ENCODE measurements at regions not wholly inside any gene's neighbourhood (a gene's known extent, or its start where the extent isn't known, plus 50 kb on each side); places are given as distances from the start of the nearest gene placed in this dataset.
"Not testable (repeated sequence)": the region's sequence is repeated elsewhere in the genome, so short reads cannot be mapped to it uniquely, and the experiment has no call there.

DNA sequence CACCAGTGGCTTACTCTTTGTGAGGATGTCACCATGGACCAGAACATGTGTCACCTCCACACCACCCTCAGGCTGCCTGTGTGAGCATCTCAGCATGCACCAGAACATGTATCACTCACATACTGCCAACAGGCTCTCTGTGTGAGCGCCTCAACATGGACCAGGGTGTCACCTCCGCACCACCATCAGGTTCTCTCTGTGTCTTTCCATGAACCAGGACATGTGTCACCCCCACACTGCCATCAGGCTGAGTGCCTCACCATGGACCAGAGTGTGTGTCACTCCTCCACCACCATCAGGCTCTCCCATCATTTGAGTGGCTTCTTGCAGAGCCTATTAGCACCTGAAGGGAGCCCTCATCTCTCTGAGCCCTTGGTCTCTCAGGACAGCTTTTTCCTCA, 125.2 kb downstream of the ZNF648 start:
- Histone ChIP-seq H3K4me2 (no peak overlapping the region), H3K4me3 (no peak overlapping the region), H3K9me3 (replicated peaks in 1 of 11) (no peaks in the 10 kb centered on the region), H3K4me1 (peaks cover 0 to 6% (median 0%) of the 10 kb centered on the region in 10 experiments; a peak in 2 of 20 replicates), H3K9ac (no peak overlapping the region), H4K20me1 (no peaks in the 10 kb centered on the region), H3K27ac (no peak overlapping the region), H3K36me3 (no peaks in the 10 kb centered on the region), H3K27me3 (no peaks in the 10 kb centered on the region)
- TF ChIP-seq Cebpa-rat (IDR thresholded peaks at IDR 0.05), result no peak

DNA sequence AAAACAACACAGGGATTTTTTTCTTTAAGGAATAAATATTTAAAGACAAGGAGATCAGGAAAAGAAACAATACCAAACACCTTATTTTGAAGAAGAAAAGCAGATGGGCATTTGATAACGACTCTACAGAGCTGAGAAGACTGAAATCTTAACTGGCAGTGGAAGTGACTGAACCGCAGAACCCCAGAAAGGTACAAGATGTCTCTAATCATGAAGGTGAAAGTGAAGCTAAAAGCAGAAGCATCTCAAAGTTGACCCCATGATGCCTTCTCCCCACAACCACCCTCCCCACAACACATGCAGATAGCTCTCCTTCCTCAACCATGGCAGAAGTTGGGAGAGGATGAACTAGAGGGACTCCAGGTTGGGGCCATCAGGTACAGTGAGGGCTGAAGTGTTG, 129.6 kb downstream of the ZNF648 start:
- H3K4me2 ChIP-seq, result no peak overlapping the region
- H3K27me3 ChIP-seq, result no peaks in the 10 kb centered on the region
- no peak overlapping the region for H3K27ac ChIP-seq
- H3K4me3 ChIP-seq, result no peak overlapping the region
- TF ChIP-seq Cebpa-rat (IDR thresholded peaks at IDR 0.05), result no peak
- H3K9me3 ChIP-seq (replicated peaks in 1 of 11), result no peaks in the 10 kb centered on the region
- no peaks in the 10 kb centered on the region for H3K36me3 ChIP-seq
- no peak overlapping the region for H3K9ac ChIP-seq
- no peaks in the 10 kb centered on the region for H3K4me1 ChIP-seq
- no peaks in the 10 kb centered on the region for H4K20me1 ChIP-seq

DNA sequence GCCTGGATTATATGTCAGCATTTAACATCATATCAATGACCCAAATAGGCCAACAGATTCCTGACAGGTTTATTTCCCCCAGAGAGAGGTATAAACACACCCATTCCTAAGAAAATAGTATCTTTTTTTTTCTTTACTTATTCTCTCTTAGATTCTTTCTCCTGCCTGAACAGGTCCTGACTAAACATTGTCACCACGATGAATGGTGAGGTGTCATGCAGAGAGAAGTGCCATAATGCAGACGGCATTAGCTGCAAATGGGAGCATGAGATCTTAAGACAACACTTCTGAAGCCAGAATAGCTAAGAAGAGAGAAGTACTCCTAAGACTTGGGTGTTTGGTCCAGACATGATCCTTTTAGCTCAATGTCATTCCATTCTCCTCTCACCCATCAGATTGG, 131.3 kb downstream of the ZNF648 start:
- Histone ChIP-seq H3K9me3 (replicated peaks in 1 of 11) (no peaks in the 10 kb centered on the region), H3K27me3 (no peaks in the 10 kb centered on the region), H3K4me1 (no peaks in the 10 kb centered on the region), H3K27ac (no peak overlapping the region), H3K36me3 (no peaks in the 10 kb centered on the region), H3K4me2 (no peak overlapping the region), H4K20me1 (no peaks in the 10 kb centered on the region), H3K9ac (no peak overlapping the region), H3K4me3 (no peak overlapping the region)
- no peak for TF ChIP-seq Cebpa-rat (IDR thresholded peaks at IDR 0.05)

DNA sequence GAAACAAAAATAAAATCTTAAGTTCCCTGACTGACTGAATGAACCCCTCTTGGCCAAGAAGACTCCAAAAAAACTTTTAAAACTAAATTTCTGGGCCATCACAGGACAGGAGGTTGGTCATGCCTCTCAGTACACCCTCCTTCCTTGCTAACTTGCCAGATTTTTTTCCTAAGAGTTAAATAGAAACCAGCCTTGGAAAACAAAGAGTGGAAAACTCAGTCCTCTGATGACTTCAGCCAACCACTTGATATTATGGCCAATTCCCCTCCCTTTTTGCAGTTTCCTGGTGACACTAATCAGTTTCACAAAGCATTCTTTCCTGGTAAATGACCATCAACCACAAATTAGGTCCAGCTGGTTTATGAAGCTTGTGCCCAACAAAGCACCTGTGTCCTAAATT, 134.8 kb downstream of the ZNF648 start:
- no peak overlapping the region for H3K9ac ChIP-seq
- no peak for TF ChIP-seq Cebpa-rat (IDR thresholded peaks at IDR 0.05)
- 0 out of 22 replicates have a peak, but pooled peaks cover 0 to 4% (median 0%) of the 10 kb centered on the region in 11 experiments for H3K9me3 ChIP-seq (replicated peaks in 1 of 11)
- no peaks in the 10 kb centered on the region for H4K20me1 ChIP-seq
- no peaks in the 10 kb centered on the region for H3K27me3 ChIP-seq
- H3K4me2 ChIP-seq, result no peak overlapping the region
- H3K4me1 ChIP-seq, result no peaks in the 10 kb centered on the region
- H3K27ac ChIP-seq, result no peak overlapping the region
- H3K4me3 ChIP-seq, result no peak overlapping the region
- no peaks in the 10 kb centered on the region for H3K36me3 ChIP-seq

DNA sequence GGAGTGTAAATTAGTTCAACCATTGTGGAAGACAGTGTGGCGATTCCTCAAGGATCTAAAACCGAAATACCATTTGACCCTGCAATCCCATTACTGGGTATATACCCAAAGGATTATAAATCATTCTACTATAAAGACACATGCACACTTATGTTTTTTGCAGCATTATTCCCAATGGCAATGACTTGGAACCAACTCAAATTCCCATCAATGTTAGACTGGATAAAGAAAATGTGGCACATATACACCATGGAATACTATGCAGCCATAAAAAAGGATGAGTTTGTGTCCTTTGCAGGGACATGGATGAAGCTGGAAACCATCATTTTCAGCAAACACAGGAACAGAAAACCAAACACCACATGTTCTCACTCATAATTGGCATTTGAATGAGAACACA, 137.5 kb downstream of the ZNF648 start:
- not testable (repeated sequence) for H3K27me3 ChIP-seq, H3K9ac ChIP-seq, H4K20me1 ChIP-seq, H3K4me1 ChIP-seq, H3K4me3 ChIP-seq, H3K4me2 ChIP-seq, H3K27ac ChIP-seq, H3K36me3 ChIP-seq
- peaks cover 0 to 12% (median 6%) of the 10 kb centered on the region in 11 experiments; a peak in 9 of 22 replicates for H3K9me3 ChIP-seq (replicated peaks in 1 of 11)

DNA sequence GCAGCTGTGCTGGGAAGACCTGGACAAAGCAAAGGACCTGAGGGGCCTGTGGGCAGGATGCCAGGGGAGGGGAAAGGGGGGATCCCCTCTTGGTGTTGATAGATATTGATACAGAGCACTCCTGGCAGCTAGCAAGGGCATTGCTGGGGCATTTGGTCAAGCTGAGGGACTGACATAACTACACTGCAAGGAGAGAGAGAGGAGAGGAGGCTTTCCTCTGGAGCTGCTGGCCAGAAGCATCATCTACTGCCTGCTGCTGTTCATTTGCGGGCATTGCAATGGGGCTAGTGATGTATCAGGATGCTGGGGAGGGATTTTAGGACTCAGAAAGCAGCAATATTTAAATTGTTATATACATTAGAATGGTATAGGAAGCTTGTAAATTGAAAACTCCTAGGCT, 142.0 kb downstream of the ZNF648 start:
- Histone ChIP-seq H3K36me3 (no peaks in the 10 kb centered on the region), H3K27me3 (no peaks in the 10 kb centered on the region), H3K9me3 (replicated peaks in 1 of 11) (peaks cover 0 to 20% (median 7%) of the 10 kb centered on the region in 11 experiments; a peak in 11 of 22 replicates), H3K9ac (no peak overlapping the region), H3K27ac (no peak overlapping the region), H3K4me3 (no peak overlapping the region), H4K20me1 (no peaks in the 10 kb centered on the region), H3K4me2 (no peak overlapping the region), H3K4me1 (no peaks in the 10 kb centered on the region)
- no peak for TF ChIP-seq Cebpa-rat (IDR thresholded peaks at IDR 0.05)

DNA sequence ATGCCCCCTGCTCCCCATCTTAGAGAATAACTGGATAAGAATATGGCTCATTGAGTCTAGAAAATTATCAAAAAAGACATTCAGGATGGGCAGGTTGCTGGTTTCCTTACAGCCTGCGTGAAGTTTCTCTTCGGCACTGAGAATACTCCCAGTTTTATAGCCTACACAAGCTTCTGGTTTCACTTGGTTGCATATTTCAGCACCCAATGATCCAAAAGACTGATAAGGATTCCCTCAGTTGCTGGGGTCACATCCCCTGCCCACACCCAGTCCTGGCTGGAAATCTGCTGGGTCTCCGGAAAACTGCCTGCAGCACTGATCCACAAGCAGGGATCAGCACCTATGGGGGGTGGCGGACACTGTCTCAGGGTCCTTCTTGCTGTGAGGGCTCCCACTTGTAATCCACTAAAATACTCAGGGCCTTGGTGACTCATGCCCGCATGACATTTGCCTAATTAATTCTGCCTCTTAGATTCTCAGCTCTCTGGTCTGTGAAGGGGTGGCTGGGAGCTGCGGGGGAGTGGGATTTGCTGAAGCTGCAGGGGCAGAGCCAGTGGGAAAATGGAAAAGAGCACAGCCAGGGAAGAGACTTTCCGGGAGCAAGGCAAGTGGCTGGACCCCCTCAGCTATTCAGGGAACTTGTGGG, 142.5 kb downstream of the ZNF648 start:
- H3K4me2 ChIP-seq, result no peak overlapping the region
- no peaks in the 10 kb centered on the region for H3K27me3 ChIP-seq
- no peaks in the 10 kb centered on the region for H3K36me3 ChIP-seq
- H3K4me1 ChIP-seq, result no peaks in the 10 kb centered on the region
- peaks cover 0 to 20% (median 7%) of the 10 kb centered on the region in 11 experiments; a peak in 11 of 22 replicates for H3K9me3 ChIP-seq (replicated peaks in 1 of 11)
- no peak overlapping the region for H3K9ac ChIP-seq
- H3K4me3 ChIP-seq, result no peak overlapping the region
- TF ChIP-seq Cebpa-rat (IDR thresholded peaks at IDR 0.05), result no peak
- H3K27ac ChIP-seq, result no peak overlapping the region
- H4K20me1 ChIP-seq, result no peaks in the 10 kb centered on the region

DNA sequence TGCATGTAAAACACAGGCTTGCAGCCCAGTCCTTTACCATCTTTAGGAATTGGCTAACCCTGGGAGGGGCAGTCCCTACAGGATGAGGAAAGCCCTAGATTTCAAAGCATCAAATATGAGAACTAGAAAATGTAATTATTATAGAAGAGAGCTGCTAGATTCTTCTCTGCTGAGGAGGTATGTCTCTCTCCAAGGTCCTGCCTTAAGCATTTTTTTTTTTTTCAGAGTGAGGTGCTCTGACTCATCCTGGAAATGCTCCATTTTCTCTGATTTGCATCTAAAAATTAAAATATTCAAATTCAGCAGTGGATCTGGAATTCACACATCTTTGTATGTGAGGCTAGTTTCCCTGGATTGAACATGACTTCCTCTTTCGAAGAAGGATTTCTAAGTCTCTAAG, 149.8 kb downstream of the ZNF648 start:
- TF ChIP-seq Cebpa-rat (IDR thresholded peaks at IDR 0.05), result no peak
- Histone ChIP-seq H4K20me1 (no peaks in the 10 kb centered on the region), H3K4me3 (no peak overlapping the region)

DNA sequence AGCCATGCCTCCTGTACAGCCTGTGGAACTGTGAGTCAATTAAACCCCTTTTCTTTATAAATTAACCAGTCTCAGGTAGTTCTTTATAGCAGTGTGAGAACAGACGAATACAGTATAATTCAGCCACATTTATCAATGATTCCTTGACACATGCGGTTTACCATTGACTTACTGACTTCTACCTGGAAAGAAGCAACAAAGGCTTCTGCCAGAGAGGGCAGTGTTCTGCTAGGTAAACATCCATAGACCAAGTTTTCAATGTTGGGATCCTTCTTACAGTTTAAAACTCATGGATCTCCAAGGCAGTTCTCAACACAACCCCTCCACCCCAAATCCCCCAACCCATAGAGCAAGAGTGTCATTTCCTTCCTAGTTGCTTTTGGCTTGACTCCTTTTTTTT, 150.6 kb downstream of the ZNF648 start:
- Histone ChIP-seq H3K27ac (no peak overlapping the region), H3K4me2 (no peak overlapping the region), H3K4me3 (no peak overlapping the region), H3K9me3 (replicated peaks in 1 of 11) (peaks cover 0 to 16% (median 3%) of the 10 kb centered on the region in 11 experiments; a peak in 10 of 22 replicates), H4K20me1 (no peaks in the 10 kb centered on the region), H3K27me3 (no peaks in the 10 kb centered on the region), H3K4me1 (no peaks in the 10 kb centered on the region), H3K9ac (no peak overlapping the region), H3K36me3 (no peaks in the 10 kb centered on the region)
- no peak for TF ChIP-seq Cebpa-rat (IDR thresholded peaks at IDR 0.05)

More for the DNA sequence above, 149.8 kb downstream of the ZNF648 start:
- H3K4me2 ChIP-seq, result no peak overlapping the region
- H3K27ac ChIP-seq, result no peak overlapping the region
- H3K36me3 ChIP-seq, result no peaks in the 10 kb centered on the region
- H3K9me3 ChIP-seq (replicated peaks in 1 of 11), result peaks cover 0 to 20% (median 7%) of the 10 kb centered on the region in 11 experiments; a peak in 10 of 22 replicates
- H3K9ac ChIP-seq, result no peak overlapping the region
- no peaks in the 10 kb centered on the region for H3K4me1 ChIP-seq
- H3K27me3 ChIP-seq, result no peaks in the 10 kb centered on the region

DNA sequence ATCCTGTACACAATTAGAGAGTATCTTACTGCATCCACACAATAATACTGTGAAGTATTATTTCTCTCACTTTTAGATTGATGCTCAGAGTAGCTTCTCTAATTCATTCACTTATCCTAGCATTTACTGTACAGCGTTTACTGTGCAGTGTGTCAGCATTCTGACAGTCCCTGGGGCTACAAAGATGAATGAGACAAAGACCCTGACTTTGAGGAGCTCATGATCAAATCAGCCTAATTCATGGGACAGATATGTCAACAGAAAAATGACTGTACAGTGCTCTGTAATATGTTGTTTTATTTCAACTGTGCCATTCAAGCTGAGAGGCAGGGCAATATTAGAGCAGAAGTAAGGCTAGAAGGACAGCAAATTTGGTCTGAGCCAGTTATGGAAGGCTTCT, 152.5 kb downstream of the ZNF648 start:
- H3K4me3 ChIP-seq, result no peak overlapping the region
- H3K27ac ChIP-seq, result no peak overlapping the region
- TF ChIP-seq Cebpa-rat (IDR thresholded peaks at IDR 0.05), result no peak
- H3K36me3 ChIP-seq, result no peaks in the 10 kb centered on the region
- peaks cover 0 to 16% (median 0%) of the 10 kb centered on the region in 11 experiments; a peak in 8 of 22 replicates for H3K9me3 ChIP-seq (replicated peaks in 1 of 11)
- no peaks in the 10 kb centered on the region for H4K20me1 ChIP-seq
- H3K4me2 ChIP-seq, result no peak overlapping the region
- no peak overlapping the region for H3K9ac ChIP-seq
- no peaks in the 10 kb centered on the region for H3K4me1 ChIP-seq
- H3K27me3 ChIP-seq, result no peaks in the 10 kb centered on the region
